Mesodermal cell (in vitro differentiated cells): ENCODE measurements at regions not wholly inside any gene's neighbourhood (a gene's known extent, or its start where the extent isn't known, plus 50 kb on each side); places are given as distances from the start of the nearest gene placed in this dataset.
"Not testable (repeated sequence)": the region's sequence is repeated elsewhere in the genome, so short reads cannot be mapped to it uniquely, and the experiment has no call there.

Experiments used
- H3K27ac ChIP-seq: 2 replicates; pipeline ENCODE4 v1.7.0; 2013; ENCODE audit warnings: mild to moderate bottlenecking, low read depth, low read length, moderate library complexity; ENCODE audit not compliant: severe bottlenecking
- H3K36me3 ChIP-seq: 2 replicates; pipeline ENCODE4 v1.7.1; 2013; ENCODE audit warnings: mild to moderate bottlenecking, low read length, moderate library complexity; ENCODE audit not compliant: control insufficient read depth, insufficient read depth
- H3K4me1 ChIP-seq: one replicate; pipeline ENCODE4 v1.7.1; 2013; ENCODE audit warnings: mild to moderate bottlenecking, low read length; ENCODE audit not compliant: insufficient read depth, control insufficient read depth, poor library complexity, severe bottlenecking
- H3K4me3 ChIP-seq: 2 replicates; pipeline ENCODE4 v1.7.0; 2013; ENCODE audit warnings: low read length, control low read depth, mild to moderate bottlenecking; ENCODE audit not compliant: insufficient read depth, poor library complexity, severe bottlenecking; ENCODE audit errors: extremely low read depth
- H3K9me3 ChIP-seq: 2 replicates; pipeline ENCODE4 v1.7.1; 2013; ENCODE audit warnings: mild to moderate bottlenecking, low read length, moderate library complexity; ENCODE audit not compliant: control insufficient read depth
- WGBS, 2 experiments: methylation state at CpG; one replicate each; pipeline ENCODE4 v1.1.5; 2013; ENCODE audit warnings: missing lambda C conversion rate in 2 of 2; ENCODE audit not compliant: insufficient coverage in 2 of 2; 5-methylcytosine and 5-hydroxymethylcytosine counted together

GRCh38 chr2:87235333-87235981, 213.8 kb upstream of the PLGLB1 start:
- not testable (repeated sequence) for H3K27ac ChIP-seq, H3K9me3 ChIP-seq, H3K36me3 ChIP-seq, H3K4me1 ChIP-seq, H3K4me3 ChIP-seq
- WGBS, 2 experiments: no CpG with 5 or more reads among the region's 8 CpGs

DNA sequence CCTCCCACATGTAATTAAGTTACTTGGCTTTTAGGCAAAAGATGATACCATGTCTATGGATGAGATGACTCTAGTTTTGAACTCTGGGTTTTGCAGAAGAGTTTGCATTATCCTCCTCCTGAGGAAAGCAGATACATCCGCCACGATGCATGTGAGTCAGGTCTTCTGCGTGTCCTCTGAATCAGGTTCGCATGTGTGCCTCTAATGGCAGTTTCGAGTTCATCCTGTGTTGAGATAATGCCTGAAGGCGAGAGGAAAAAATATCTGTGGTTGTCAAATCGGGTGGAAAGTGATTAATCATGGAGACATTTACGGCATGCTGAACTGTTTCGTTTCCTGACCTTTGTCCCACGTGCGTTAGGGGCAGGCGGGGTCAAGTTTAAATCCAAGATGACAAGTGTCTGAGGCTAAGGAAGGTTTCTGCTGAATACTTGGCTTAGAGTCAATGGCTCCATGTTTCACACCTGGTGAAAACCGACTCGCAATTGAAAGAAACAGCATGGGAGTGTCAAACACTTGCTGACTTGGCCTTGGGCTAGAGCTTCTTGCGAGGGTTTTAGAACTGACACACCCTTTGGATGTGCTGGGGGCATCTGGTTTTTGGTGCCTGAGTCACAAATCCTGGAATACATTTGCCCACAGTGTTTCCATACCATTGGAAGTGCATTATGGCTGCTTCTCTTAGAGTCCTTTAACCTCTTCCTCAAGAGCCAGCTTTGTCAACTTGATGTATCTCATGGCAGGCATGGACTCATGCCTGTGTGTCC, 216.1 kb upstream of the PLGLB1 start:
- 84% methylated on average over 5 of the region's 15 CpGs; no CpG with 5 or more reads in 1 of the 2 experiments for WGBS, 2 experiments
- H3K4me1 ChIP-seq: not testable (repeated sequence)

GRCh38 chr2:87239558-87240215, 218.0 kb upstream of the PLGLB1 start:
- not testable (repeated sequence) for H3K4me3 ChIP-seq, H3K9me3 ChIP-seq, H3K27ac ChIP-seq, H3K4me1 ChIP-seq, H3K36me3 ChIP-seq
- WGBS, 2 experiments: 53 to 69% methylated on average over 2 to 4 of the region's 8 CpGs

More for the DNA sequence above, 216.1 kb upstream of the PLGLB1 start:
- not testable (repeated sequence) for H3K4me3 ChIP-seq, H3K9me3 ChIP-seq, H3K36me3 ChIP-seq, H3K27ac ChIP-seq

GRCh38 chr2:87246066-87246717, 224.5 kb upstream of the PLGLB1 start:
- not testable (repeated sequence) for H3K27ac ChIP-seq, H3K9me3 ChIP-seq, H3K4me1 ChIP-seq, H3K4me3 ChIP-seq, H3K36me3 ChIP-seq
- no CpG with 5 or more reads among the region's 11 CpGs for WGBS, 2 experiments

DNA sequence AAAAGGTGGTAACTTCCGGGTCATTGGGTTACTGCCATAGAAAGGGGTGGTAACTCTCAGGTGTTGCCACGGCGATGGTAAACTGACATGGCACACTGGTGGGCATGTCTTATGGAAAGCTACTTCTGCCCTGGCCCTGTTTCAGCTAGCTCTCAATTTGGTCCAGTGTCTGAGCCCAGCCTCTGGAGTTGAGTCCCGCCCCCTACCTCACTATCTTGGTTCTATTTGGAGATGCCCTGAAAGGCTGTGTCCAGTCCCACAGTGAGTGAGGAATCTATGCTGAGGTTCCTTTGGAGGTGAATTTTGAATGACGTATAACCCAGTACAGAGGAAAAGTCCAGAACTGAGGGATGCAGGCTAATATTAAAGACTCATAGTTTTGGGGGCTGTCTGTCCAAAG, 230.4 kb upstream of the PLGLB1 start:
- not testable (repeated sequence) for H3K4me3 ChIP-seq, H3K27ac ChIP-seq, H3K4me1 ChIP-seq, H3K9me3 ChIP-seq, H3K36me3 ChIP-seq
- WGBS, 2 experiments: no CpG with 5 or more reads among the region's 5 CpGs

DNA sequence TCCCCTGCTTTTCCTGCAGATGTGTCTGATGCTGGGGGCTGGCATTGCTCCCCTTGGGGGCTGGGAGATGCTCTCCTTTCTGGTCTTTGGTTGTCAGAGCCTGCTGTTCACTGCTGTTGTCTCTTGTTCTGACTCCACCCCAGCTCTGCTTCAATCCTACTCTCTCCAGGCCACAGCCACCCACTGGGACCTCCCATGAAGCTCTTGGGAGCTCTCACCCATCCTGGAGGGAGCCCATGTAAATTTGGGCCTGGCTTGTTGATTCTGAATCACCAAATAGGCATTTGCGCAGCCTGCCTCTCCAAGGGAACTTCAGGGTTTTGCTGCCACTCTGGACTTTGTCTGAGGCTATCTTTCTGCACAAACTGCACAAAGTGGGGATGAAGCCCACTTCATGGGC, 232.9 kb upstream of the PLGLB1 start:
- H3K9me3 ChIP-seq, H3K27ac ChIP-seq, H3K4me3 ChIP-seq, H3K36me3 ChIP-seq, H3K4me1 ChIP-seq: not testable (repeated sequence)
- WGBS, 2 experiments: no CpG with 5 or more reads among the region's 1 CpG

DNA sequence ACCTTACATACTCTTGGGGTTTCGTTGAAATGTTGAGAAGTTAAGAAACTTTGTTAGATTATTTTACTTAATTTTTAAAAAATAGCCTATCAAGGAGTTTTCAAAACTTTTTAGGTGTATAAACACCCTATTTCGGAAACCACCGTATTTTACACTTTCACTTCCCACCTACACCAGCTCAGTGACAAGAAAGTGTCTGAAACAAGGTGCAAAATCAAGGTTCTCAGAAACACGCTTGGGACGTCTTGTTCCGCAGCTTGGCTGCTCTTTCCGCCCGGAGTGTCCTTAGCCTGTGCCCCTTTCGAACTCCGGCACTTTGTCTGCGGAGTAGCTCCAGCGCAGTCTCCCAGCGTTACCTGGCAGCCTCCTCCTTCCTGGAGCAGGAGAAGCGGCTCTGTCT, 233.8 kb upstream of the PLGLB1 start:
- not testable (repeated sequence) for H3K27ac ChIP-seq, H3K4me1 ChIP-seq, H3K9me3 ChIP-seq, H3K4me3 ChIP-seq, H3K36me3 ChIP-seq
- WGBS, 2 experiments: 100% methylated on average over 1 of the region's 14 CpGs; no CpG with 5 or more reads in 1 of the 2 experiments

DNA sequence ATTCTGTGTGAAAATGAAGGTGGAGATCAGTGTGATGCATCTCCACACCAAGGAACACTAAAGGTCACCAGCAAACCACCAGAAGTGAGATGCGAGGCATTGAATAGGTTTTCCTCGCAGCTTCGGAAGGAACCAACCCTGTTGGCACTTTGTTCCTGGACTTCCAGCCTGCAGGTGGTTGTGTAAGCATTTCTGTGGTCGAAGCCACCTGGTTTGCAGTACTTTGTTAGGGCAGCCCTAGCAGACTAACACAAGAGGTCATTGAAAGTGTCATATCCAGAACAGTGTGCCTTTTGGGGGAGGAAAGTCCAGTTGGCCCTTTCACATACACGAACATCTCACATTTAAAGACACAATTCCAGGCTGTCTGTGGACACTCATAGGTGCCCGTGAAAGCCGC, 237.2 kb upstream of the PLGLB1 start:
- no CpG with 5 or more reads among the region's 7 CpGs for WGBS, 2 experiments
- not testable (repeated sequence) for H3K27ac ChIP-seq, H3K4me1 ChIP-seq, H3K9me3 ChIP-seq, H3K4me3 ChIP-seq, H3K36me3 ChIP-seq

DNA sequence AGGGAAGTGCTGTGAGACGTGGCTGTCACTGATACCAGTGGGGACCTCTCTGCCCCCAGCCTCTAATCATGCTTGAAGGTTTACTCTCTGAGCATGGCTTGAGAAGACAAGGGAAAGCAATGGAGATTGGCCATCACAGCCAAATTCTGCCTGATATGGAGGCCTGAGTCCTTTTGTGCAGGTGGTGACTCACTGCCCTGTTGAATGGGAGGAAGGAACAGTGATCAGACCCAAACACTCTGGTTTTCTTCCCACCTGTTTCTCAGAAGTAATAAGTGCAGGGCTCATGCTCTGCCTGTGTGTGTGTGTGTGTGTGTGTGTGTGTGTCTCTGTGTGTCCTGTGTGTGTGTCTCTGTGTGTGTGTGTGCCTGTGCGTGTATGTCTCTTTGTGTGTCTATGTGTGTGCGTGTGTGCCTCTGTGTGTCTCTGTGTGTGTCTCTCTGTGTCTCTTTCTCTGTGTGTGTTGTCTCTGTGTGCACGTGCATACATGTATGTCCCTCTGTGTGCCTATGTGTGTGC, 240.6 kb upstream of the PLGLB1 start:
- not testable (repeated sequence) for H3K9me3 ChIP-seq, H3K36me3 ChIP-seq, H3K27ac ChIP-seq, H3K4me3 ChIP-seq, H3K4me1 ChIP-seq
- no CpG with 5 or more reads among the region's 4 CpGs for WGBS, 2 experiments

- H3K27ac ChIP-seq, H3K4me1 ChIP-seq, H3K4me3 ChIP-seq, H3K9me3 ChIP-seq, H3K36me3 ChIP-seq: not testable (repeated sequence)
- no CpG with 5 or more reads among the region's 3 CpGs for WGBS, 2 experiments
Observed at GRCh38 chr2:87263868-87264518, 242.3 kb upstream of the PLGLB1 start.
